ENCODE measurements at regions not wholly inside any gene's neighbourhood (a gene's known extent, or its start where the extent isn't known, plus 50 kb on each side); places are given as distances from the start of the nearest gene placed in this dataset.

DNA sequence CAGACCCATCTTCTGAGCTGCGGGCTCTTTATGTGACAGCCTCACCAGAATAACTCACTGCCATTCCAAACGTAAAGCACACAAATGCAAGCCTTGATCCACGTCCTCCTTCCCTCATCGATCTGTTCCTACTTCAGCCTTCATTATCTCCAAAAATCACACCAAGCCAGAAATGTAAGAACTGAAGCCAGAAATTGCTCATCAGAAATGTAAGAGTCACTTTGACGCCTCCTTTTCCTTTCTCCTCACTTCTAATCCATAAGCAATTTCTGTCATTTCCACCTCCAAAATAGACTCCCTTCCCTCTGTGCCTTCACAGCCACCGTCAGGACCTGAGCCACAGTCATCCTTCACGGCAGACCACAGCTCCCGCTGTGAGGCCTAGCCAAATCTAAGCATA lies 387.3 kb upstream of the B3GAT1 start:
- 85% methylated on average over 8 of the region's 8 CpGs for WGBS (ENCODE audit: insufficient coverage)
- H3K4me2 ChIP-seq (replicated peaks; ENCODE audit: low read depth, low read length, poor library complexity, severe bottlenecking): no peak overlapping the region
- intact Hi-C loops (cut with micrococcal nuclease): no loop called here
- Mint-ChIP-seq H3K9me3 (ENCODE audit: insufficient read depth) (no peaks in the 10 kb centered on the region), H3K27me3 (peaks cover 12% of the 10 kb centered on the region), H3K4me1 (no peaks in the 10 kb centered on the region), H3K27ac (no peak overlapping the region), H3K4me3 (no peak overlapping the region)
- H3K4me1 ChIP-seq (ENCODE audit: control insufficient read depth in 2 of 2, insufficient read depth in 2 of 2, low read length in 2 of 2): no peaks in the 10 kb centered on the region
- no peaks in the 10 kb centered on the region for H3K79me2 ChIP-seq (ENCODE audit: control insufficient read depth, insufficient read depth, low read length)
- peaks cover 0 to 3% (median 0%) of the 10 kb centered on the region in 3 donors for H3K9me3 ChIP-seq (ENCODE audit: control extremely low read depth in 1 of 3, control insufficient read depth in 2 of 3, insufficient read depth in 1 of 3, low read length in 2 of 3)
- H3K9ac ChIP-seq (ENCODE audit: low read length): no peak overlapping the region
- POLR2A ChIA-PET: no interaction called here
- no peak overlapping the region for H3K4me3 ChIP-seq (ENCODE audit: control extremely low read depth in 1 of 5, extremely low read depth in 1 of 5, insufficient read depth in 1 of 5, low read depth in 2 of 5, low read length in 4 of 5)
- no peaks in the 10 kb centered on the region for H3K27me3 ChIP-seq (replicated peaks in 1 of 4; ENCODE audit: control extremely low read depth in 1 of 4, control insufficient read depth in 3 of 4, insufficient read depth in 4 of 4, low read length in 3 of 4)
- TF ChIP-seq, protein P1, sequence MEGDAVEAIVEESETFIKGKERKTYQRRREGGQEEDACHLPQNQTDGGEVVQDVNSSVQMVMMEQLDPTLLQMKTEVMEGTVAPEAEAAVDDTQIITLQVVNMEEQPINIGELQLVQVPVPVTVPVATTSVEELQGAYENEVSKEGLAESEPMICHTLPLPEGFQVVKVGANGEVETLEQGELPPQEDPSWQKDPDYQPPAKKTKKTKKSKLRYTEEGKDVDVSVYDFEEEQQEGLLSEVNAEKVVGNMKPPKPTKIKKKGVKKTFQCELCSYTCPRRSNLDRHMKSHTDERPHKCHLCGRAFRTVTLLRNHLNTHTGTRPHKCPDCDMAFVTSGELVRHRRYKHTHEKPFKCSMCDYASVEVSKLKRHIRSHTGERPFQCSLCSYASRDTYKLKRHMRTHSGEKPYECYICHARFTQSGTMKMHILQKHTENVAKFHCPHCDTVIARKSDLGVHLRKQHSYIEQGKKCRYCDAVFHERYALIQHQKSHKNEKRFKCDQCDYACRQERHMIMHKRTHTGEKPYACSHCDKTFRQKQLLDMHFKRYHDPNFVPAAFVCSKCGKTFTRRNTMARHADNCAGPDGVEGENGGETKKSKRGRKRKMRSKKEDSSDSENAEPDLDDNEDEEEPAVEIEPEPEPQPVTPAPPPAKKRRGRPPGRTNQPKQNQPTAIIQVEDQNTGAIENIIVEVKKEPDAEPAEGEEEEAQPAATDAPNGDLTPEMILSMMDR (IDR thresholded peaks at IDR 0.05): no peak
- TF ChIP-seq EZH2 (IDR thresholded peaks at IDR 0.05; ENCODE audit: borderline replicate concordance, insufficient read depth, low read depth, low read length, poor library complexity, severe bottlenecking): no peak
- ATAC-seq (ENCODE audit: low read depth) (no peak), DNase-seq (no peak)
- H2AFZ ChIP-seq (ENCODE audit: insufficient read depth, low read depth, low read length, poor library complexity, severe bottlenecking): no peak overlapping the region
- CTCF ChIA-PET: no interaction called here
- H4K20me1 ChIP-seq (ENCODE audit: control insufficient read depth, insufficient read depth, low read length, poor library complexity, severe bottlenecking): no peaks in the 10 kb centered on the region
- H3K36me3 ChIP-seq (replicated peaks in 1 of 2; ENCODE audit: control extremely low read depth in 1 of 2, control insufficient read depth in 1 of 2, extremely low read depth in 1 of 2, insufficient read depth in 2 of 2, low read length in 1 of 2): no peaks in the 10 kb centered on the region
- H3K27ac ChIP-seq (ENCODE audit: low read length in 2 of 2): no peak overlapping the region

DNA sequence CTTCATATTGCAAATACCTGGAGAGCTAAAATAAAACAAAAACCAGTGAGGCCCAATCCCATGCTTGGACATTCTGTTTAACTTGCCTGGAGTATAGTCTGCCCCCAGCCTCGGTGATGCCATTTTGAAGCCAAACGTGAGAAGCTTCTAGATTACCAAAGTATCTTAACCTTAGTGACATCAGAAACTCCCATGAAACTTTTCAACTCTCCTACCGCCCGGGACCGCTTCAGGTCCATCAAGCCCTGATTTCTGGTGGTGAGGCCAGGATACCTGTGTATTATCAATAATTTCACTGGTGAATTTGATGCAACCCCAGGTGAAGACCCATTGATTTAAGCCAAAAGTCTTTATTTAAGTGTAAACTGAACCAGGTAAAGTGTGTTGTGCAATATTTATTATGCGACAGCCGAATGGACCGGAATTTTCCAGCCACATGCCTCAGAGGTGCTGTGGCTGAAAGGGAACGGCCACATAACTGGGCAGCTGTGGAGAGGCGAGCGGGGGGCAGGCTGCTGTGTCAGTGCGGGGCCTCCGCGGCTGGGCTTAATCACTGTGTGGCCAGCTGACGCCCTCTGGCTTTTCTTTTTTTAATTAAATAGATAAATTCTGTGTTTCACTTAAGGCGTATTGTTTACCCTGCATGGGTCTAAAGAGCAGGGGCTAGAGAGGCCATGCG lies 385.5 kb upstream of the B3GAT1 start:
- DNase-seq (no peak), ATAC-seq (ENCODE audit: low read depth) (no peak)
- POLR2A ChIA-PET: no interaction called here
- CTCF ChIA-PET: no interaction called here
- no peak overlapping the region for H2AFZ ChIP-seq (ENCODE audit: insufficient read depth, low read depth, low read length, poor library complexity, severe bottlenecking)
- Mint-ChIP-seq H3K9me3 (ENCODE audit: insufficient read depth) (no peaks in the 10 kb centered on the region), H3K27me3 (peaks cover 12% of the 10 kb centered on the region), H3K27ac (no peak overlapping the region), H3K4me3 (no peak overlapping the region), H3K4me1 (no peaks in the 10 kb centered on the region)
- intact Hi-C loops (cut with micrococcal nuclease): no loop called here
- WGBS (ENCODE audit: insufficient coverage): 90% methylated on average over 9 of the region's 17 CpGs
- H3K9ac ChIP-seq (ENCODE audit: low read length): no peak overlapping the region
- no peak for TF ChIP-seq EZH2 (IDR thresholded peaks at IDR 0.05; ENCODE audit: borderline replicate concordance, insufficient read depth, low read depth, low read length, poor library complexity, severe bottlenecking)
- TF ChIP-seq, protein P1 (IDR thresholded peaks at IDR 0.05): no peak
- H3K27ac ChIP-seq (ENCODE audit: low read length in 2 of 2): no peak overlapping the region
- no peaks in the 10 kb centered on the region for H3K36me3 ChIP-seq (replicated peaks in 1 of 2; ENCODE audit: control extremely low read depth in 1 of 2, control insufficient read depth in 1 of 2, extremely low read depth in 1 of 2, insufficient read depth in 2 of 2, low read length in 1 of 2)
- peaks cover 0 to 3% (median 0%) of the 10 kb centered on the region in 3 donors for H3K9me3 ChIP-seq (ENCODE audit: control extremely low read depth in 1 of 3, control insufficient read depth in 2 of 3, insufficient read depth in 1 of 3, low read length in 2 of 3)
- H3K79me2 ChIP-seq (ENCODE audit: control insufficient read depth, insufficient read depth, low read length): no peaks in the 10 kb centered on the region
- no peaks in the 10 kb centered on the region for H3K4me1 ChIP-seq (ENCODE audit: control insufficient read depth in 2 of 2, insufficient read depth in 2 of 2, low read length in 2 of 2)
- no peak overlapping the region for H3K4me3 ChIP-seq (ENCODE audit: control extremely low read depth in 1 of 5, extremely low read depth in 1 of 5, insufficient read depth in 1 of 5, low read depth in 2 of 5, low read length in 4 of 5)
- no peaks in the 10 kb centered on the region for H4K20me1 ChIP-seq (ENCODE audit: control insufficient read depth, insufficient read depth, low read length, poor library complexity, severe bottlenecking)
- peaks cover 0 to 2% (median 0%) of the 10 kb centered on the region in 4 experiments for H3K27me3 ChIP-seq (replicated peaks in 1 of 4; ENCODE audit: control extremely low read depth in 1 of 4, control insufficient read depth in 3 of 4, insufficient read depth in 4 of 4, low read length in 3 of 4)
- H3K4me2 ChIP-seq (replicated peaks; ENCODE audit: low read depth, low read length, poor library complexity, severe bottlenecking): no peak overlapping the region
